ENCODE measurements at regions not wholly inside any gene's neighbourhood (a gene's known extent, or its start where the extent isn't known, plus 50 kb on each side); places are given as distances from the start of the nearest gene placed in this dataset.

DNA sequence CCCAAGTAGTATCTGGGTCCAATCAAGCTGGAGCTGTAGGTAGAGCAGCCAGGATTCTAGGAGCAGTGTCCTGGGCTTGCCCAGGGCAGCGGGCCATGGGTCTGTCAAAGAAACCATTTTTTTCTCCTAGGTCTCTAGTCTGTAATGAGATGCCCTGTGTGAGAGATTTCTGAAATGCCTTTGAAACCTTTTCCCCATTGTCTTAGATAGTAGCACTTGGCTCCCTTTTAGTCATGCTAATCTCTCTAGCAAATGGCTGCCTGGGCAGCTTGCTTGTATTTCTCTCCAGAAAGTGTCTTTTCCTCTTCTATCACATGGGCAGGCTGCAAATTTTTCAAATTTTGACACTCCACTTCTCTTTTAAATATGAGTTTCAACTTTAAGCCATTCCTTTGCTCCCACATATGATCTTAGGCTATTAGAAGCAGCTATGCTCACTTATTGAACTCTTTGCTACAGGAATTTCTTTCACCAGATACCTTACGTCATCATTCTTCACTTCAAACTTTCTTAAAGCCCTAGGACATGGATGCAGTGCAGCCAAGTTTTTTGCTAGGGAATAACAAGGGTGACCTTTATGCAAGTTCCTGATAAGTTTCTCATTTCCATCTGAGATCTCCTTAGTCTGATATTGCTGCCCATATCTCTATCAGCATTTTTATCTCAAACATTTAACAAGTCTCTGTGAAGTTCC, 890.2 kb upstream of the VRK2 start:
- H3K4me1 ChIP-seq (ENCODE audit: control insufficient read depth, insufficient read depth, low read length): no peaks in the 10 kb centered on the region
- H3K4me3 ChIP-seq (ENCODE audit: low read length): no peak overlapping the region
- no peaks in the 10 kb centered on the region for H3K9me3 ChIP-seq (ENCODE audit: control insufficient read depth, low read length)
- H3K9ac ChIP-seq (ENCODE audit: low read length): no peak overlapping the region
- no peaks in the 10 kb centered on the region for H3K27me3 ChIP-seq (ENCODE audit: control insufficient read depth, insufficient read depth, low read length)
- H3K36me3 ChIP-seq (ENCODE audit: control insufficient read depth, insufficient read depth, low read length): no peaks in the 10 kb centered on the region

DNA sequence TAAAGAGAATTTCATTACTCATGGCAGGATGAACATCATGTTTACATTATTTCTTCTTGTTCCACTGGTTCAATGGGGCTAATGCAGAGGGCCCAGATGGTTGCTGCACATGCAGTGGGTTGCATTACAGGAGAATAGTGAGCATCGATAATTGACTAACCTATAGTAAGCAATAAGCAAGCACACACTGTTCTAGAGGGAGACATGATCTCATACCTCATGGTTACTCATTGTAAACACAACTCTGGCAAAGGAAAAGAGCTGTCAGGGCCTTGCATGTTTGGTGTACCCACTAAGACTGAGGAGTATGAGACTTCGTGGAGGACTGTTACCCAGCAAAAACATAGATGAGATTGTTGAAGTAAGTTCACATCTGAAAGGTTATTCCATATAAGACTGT, 885.6 kb upstream of the VRK2 start:
- Histone ChIP-seq H3K4me3 (ENCODE audit: low read length) (no peak overlapping the region), H3K36me3 (ENCODE audit: control insufficient read depth, insufficient read depth, low read length) (no peaks in the 10 kb centered on the region), H3K9me3 (ENCODE audit: control insufficient read depth, low read length) (no peaks in the 10 kb centered on the region), H3K27me3 (ENCODE audit: control insufficient read depth, insufficient read depth, low read length) (no peaks in the 10 kb centered on the region), H3K4me1 (ENCODE audit: control insufficient read depth, insufficient read depth, low read length) (no peaks in the 10 kb centered on the region), H3K9ac (ENCODE audit: low read length) (no peak overlapping the region)

DNA sequence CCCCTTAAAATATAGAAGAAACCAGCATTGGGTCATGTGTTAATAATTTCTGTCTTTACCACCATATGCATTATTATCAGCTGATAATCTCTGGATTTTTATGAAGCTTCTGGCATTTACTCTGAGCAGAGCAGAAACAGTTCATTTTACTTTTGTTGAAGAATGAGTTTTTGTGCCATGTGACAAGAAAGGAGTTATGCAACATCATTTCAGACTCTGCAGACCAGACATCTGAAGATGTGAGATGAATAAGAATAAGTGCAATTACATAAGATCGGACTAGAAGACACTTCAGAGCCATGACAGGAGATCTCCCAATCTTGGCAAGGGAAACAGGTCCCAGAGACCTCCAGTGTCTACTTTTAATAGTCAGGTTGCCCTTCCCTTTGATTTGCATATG, 869.4 kb upstream of the VRK2 start:
- Histone ChIP-seq H3K9ac (ENCODE audit: low read length) (no peak overlapping the region), H3K27me3 (ENCODE audit: control insufficient read depth, insufficient read depth, low read length) (no peaks in the 10 kb centered on the region), H3K4me1 (ENCODE audit: control insufficient read depth, insufficient read depth, low read length) (no peaks in the 10 kb centered on the region), H3K4me3 (ENCODE audit: low read length) (no peak overlapping the region), H3K36me3 (ENCODE audit: control insufficient read depth, insufficient read depth, low read length) (no peaks in the 10 kb centered on the region), H3K9me3 (ENCODE audit: control insufficient read depth, low read length) (no peaks in the 10 kb centered on the region)

DNA sequence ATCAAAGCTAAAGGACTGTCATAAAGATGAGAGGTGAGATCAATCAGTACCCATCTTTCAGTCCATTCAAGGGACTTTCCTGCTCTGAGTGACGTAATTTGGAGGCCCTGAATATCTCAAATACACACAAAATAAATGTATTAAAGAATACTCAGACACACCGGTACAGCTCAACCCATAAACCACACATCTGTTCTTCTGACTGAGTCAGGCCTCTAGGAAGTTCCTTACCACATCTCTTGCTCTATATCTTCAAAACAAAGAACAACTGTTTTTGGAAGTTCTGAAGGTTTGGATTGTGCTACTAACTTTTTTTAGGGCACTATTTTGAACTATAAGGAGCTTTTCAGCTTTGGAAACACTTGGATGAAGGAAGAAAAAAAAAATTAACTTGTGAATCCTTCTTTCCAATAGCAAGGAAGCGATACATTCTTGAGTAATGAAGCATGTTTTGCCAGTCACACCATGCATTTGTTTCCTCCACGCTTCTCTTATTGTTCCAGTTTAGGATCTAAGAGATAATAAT, 866.5 kb upstream of the VRK2 start:
- no peaks in the 10 kb centered on the region for H3K9me3 ChIP-seq (ENCODE audit: control insufficient read depth, low read length)
- no peaks in the 10 kb centered on the region for H3K27me3 ChIP-seq (ENCODE audit: control insufficient read depth, insufficient read depth, low read length)
- H3K4me3 ChIP-seq (ENCODE audit: low read length): no peak overlapping the region
- H3K9ac ChIP-seq (ENCODE audit: low read length): no peak overlapping the region
- no peaks in the 10 kb centered on the region for H3K36me3 ChIP-seq (ENCODE audit: control insufficient read depth, insufficient read depth, low read length)
- H3K4me1 ChIP-seq (ENCODE audit: control insufficient read depth, insufficient read depth, low read length): no peaks in the 10 kb centered on the region

DNA sequence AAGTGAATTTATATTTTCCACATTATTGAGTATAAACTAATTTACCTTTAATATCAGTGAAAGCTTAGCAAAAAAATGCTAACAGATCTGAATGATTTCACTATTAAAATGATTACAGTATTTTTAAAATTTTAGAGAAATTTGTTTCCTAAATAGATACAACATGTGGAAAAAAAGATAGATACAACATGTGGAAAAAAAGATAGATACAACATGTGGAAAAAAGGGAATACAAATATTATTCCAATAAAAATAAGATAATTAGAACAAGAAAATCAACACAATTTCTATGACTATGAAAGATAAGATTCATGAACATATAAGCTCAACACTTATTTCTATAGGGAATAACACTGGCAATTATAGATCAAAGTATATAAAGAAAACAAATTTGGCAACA, 865.9 kb upstream of the VRK2 start:
- H3K4me1 ChIP-seq (ENCODE audit: control insufficient read depth, insufficient read depth, low read length): no peaks in the 10 kb centered on the region
- no peaks in the 10 kb centered on the region for H3K27me3 ChIP-seq (ENCODE audit: control insufficient read depth, insufficient read depth, low read length)
- no peaks in the 10 kb centered on the region for H3K36me3 ChIP-seq (ENCODE audit: control insufficient read depth, insufficient read depth, low read length)
- H3K4me3 ChIP-seq (ENCODE audit: low read length): no peak overlapping the region
- H3K9me3 ChIP-seq (ENCODE audit: control insufficient read depth, low read length): no peaks in the 10 kb centered on the region
- H3K9ac ChIP-seq (ENCODE audit: low read length): no peak overlapping the region

DNA sequence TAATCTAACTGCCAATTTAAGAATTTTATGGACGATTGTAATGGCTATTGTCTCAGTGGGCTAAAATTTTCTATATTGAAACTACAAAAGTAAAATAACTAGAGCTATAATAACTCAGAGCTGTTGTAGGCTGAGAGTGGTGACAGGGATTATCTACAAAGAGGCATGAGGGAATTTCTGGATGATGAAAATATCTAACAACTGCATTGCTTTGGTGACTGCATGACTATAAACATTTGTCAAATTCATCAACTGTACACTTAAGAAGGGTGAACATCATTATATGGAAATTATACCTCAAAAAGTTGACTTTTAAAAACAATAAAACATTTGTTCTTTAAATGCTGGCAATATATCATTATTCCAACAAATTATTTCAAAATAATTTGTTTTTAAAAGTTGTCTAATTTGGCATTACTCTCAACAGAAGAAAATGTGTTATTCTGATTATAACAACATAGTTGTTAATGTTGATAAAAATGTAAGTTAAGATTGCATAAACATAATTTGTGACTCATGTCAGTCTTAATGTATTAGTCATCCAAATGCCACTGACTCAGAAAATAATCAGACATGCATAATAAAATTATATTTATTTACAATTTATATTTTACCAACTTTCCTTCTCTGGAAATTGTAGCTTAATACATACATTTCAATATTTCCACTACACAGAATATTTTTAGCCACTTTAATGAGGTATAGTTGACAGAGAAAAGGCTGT, 865.1 kb upstream of the VRK2 start:
- no peak overlapping the region for H3K4me3 ChIP-seq (ENCODE audit: low read length)
- H3K9me3 ChIP-seq (ENCODE audit: control insufficient read depth, low read length): no peaks in the 10 kb centered on the region
- H3K27me3 ChIP-seq (ENCODE audit: control insufficient read depth, insufficient read depth, low read length): no peaks in the 10 kb centered on the region
- H3K9ac ChIP-seq (ENCODE audit: low read length): no peak overlapping the region
- H3K36me3 ChIP-seq (ENCODE audit: control insufficient read depth, insufficient read depth, low read length): no peaks in the 10 kb centered on the region
- H3K4me1 ChIP-seq (ENCODE audit: control insufficient read depth, insufficient read depth, low read length): no peaks in the 10 kb centered on the region

DNA sequence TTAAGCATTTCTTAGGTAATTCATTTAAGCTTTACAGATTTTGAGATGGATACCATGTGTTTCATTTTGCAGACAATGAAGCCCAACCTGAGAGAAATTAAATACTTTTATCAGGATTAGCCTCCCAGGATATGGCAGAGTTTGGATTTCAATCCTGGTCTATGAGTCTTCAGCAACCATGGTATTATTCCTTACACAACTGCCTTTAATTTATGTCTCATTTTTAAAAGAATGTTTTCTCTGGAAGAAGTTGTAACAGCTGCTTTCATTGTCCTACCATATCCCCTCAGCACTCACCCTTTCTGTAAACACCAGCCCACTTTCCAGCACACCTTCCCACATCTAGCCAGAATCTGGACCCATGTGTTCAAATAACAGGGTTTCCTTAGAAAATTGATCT, 863.7 kb upstream of the VRK2 start:
- Histone ChIP-seq H3K4me1 (ENCODE audit: control insufficient read depth, insufficient read depth, low read length) (no peaks in the 10 kb centered on the region), H3K9me3 (ENCODE audit: control insufficient read depth, low read length) (no peaks in the 10 kb centered on the region), H3K4me3 (ENCODE audit: low read length) (no peak overlapping the region), H3K27me3 (ENCODE audit: control insufficient read depth, insufficient read depth, low read length) (no peaks in the 10 kb centered on the region), H3K9ac (ENCODE audit: low read length) (no peak overlapping the region), H3K36me3 (ENCODE audit: control insufficient read depth, insufficient read depth, low read length) (no peaks in the 10 kb centered on the region)

DNA sequence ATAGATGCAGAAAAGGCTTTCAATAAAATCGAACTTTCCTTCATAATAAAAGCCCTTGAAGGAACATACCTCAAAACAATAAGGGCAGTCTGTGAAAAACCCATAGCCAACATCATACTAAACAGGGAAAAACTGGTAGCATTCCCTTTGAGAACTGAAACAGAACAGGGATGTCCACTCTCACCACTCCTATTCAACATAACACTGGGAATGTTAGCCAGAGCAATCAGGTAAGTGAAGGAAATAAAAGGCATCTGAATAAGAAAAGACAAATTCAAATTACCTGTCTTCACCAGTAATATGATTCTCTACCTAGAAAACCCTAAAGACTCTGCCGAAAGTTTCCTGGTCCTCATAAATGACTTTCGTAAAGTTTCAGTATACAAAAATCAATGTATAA, 861.0 kb upstream of the VRK2 start:
- H3K9ac ChIP-seq (ENCODE audit: low read length): no peak overlapping the region
- no peaks in the 10 kb centered on the region for H3K36me3 ChIP-seq (ENCODE audit: control insufficient read depth, insufficient read depth, low read length)
- no peaks in the 10 kb centered on the region for H3K27me3 ChIP-seq (ENCODE audit: control insufficient read depth, insufficient read depth, low read length)

DNA sequence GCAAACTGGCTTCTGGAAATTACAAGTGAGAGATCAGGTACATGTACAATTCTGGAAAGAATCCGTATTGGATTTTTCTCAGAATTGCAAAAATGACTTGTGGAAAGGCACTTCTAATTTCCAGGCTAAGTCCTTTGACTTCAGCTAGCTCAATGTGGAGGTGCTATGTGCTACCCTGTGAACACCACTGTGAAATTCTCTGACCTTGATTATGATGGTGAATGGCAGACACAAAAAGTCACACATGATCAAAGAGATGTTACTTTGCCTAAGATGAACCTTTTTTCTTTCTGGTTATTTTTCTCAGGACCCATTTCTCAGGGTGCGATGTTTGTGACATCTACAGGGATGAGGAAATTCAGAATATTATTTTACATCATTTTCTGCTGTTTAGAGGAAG, 856.6 kb upstream of the VRK2 start:
- Histone ChIP-seq H3K36me3 (ENCODE audit: control insufficient read depth, insufficient read depth, low read length) (no peaks in the 10 kb centered on the region), H3K9me3 (ENCODE audit: control insufficient read depth, low read length) (no peaks in the 10 kb centered on the region), H3K4me1 (ENCODE audit: control insufficient read depth, insufficient read depth, low read length) (no peaks in the 10 kb centered on the region), H3K9ac (ENCODE audit: low read length) (no peak overlapping the region), H3K4me3 (ENCODE audit: low read length) (no peak overlapping the region), H3K27me3 (ENCODE audit: control insufficient read depth, insufficient read depth, low read length) (no peaks in the 10 kb centered on the region)

More for the DNA sequence above, 861.0 kb upstream of the VRK2 start:
- Histone ChIP-seq H3K4me1 (ENCODE audit: control insufficient read depth, insufficient read depth, low read length) (no peaks in the 10 kb centered on the region), H3K4me3 (ENCODE audit: low read length) (no peak overlapping the region), H3K9me3 (ENCODE audit: control insufficient read depth, low read length) (no peaks in the 10 kb centered on the region)

DNA sequence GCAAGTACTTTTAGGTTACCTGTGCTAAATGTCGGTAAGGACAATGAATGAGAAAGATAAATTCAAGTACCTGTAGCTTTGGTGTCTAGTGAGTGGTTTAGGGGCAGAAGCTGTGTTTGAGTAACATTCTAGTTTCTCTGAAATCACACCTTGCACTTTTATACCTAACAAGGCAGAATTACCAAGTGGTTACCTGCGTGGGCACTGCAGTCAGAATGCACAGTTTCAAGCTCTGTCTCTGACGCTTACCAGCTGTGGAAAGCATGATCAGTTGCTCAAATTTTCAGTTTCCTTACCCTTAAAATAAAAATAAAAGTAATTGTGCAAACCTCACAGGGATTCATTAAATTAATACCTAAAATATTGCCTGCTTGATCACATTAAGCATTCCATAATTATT, 846.9 kb upstream of the VRK2 start:
- Histone ChIP-seq H3K36me3 (ENCODE audit: control insufficient read depth, insufficient read depth, low read length) (no peaks in the 10 kb centered on the region), H3K9ac (ENCODE audit: low read length) (no peak overlapping the region)

DNA sequence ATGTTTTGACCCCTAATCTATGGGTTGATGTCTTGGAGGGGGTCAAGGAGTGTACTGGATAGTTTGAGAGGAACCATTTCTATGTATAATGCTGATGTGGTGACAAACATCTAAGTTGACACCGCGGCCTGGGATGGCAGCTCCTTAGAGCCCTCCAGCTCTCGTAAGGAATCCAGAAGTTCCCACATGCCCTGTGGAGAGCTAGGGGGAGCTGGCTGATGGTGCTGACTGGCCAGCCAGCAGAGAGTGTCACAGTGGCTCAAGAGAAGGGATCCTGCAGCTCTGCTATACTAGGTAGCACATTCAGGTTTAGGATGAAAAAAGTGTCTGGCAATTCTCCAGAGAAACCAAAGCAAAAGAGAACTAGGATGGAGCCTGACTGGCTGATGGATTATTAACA, 842.2 kb upstream of the VRK2 start:
- Histone ChIP-seq H3K4me3 (ENCODE audit: low read length) (no peak overlapping the region), H3K9ac (ENCODE audit: low read length) (no peak overlapping the region), H3K27me3 (ENCODE audit: control insufficient read depth, insufficient read depth, low read length) (no peaks in the 10 kb centered on the region), H3K9me3 (ENCODE audit: control insufficient read depth, low read length) (no peaks in the 10 kb centered on the region), H3K36me3 (ENCODE audit: control insufficient read depth, insufficient read depth, low read length) (no peaks in the 10 kb centered on the region), H3K4me1 (ENCODE audit: control insufficient read depth, insufficient read depth, low read length) (no peaks in the 10 kb centered on the region)

More for the DNA sequence above, 846.9 kb upstream of the VRK2 start:
- Histone ChIP-seq H3K27me3 (ENCODE audit: control insufficient read depth, insufficient read depth, low read length) (no peaks in the 10 kb centered on the region), H3K4me3 (ENCODE audit: low read length) (no peak overlapping the region), H3K4me1 (ENCODE audit: control insufficient read depth, insufficient read depth, low read length) (no peaks in the 10 kb centered on the region), H3K9me3 (ENCODE audit: control insufficient read depth, low read length) (no peaks in the 10 kb centered on the region)

DNA sequence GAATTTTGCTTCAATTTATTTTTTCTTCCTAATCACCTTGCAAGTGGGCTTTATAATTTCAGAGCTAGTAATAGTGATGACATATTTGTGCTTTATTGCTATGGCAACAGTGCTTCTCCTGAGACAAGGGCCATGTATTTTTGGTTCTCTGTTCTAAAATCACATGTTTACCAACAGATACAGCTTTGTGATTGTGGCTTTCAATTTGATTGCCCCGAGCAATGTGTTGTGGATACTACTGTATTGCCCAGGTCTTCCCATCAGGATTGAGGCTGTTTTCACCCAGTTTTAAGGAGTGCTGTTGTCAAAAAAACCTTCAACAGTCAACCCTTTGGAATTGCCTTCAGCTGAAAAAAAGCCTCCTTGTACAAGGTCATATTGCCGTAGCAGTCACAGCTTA, 841.4 kb upstream of the VRK2 start:
- Histone ChIP-seq H3K9ac (ENCODE audit: low read length) (no peak overlapping the region), H3K36me3 (ENCODE audit: control insufficient read depth, insufficient read depth, low read length) (no peaks in the 10 kb centered on the region), H3K9me3 (ENCODE audit: control insufficient read depth, low read length) (no peaks in the 10 kb centered on the region)

More for the DNA sequence above, 841.4 kb upstream of the VRK2 start:
- H3K4me3 ChIP-seq (ENCODE audit: low read length): no peak overlapping the region
- no peaks in the 10 kb centered on the region for H3K4me1 ChIP-seq (ENCODE audit: control insufficient read depth, insufficient read depth, low read length)
- no peaks in the 10 kb centered on the region for H3K27me3 ChIP-seq (ENCODE audit: control insufficient read depth, insufficient read depth, low read length)

All from mucosa of stomach (tissue), 1 donor.